ENCODE measurements at regions not wholly inside any gene's neighbourhood (a gene's known extent, or its start where the extent isn't known, plus 50 kb on each side); places are given as distances from the start of the nearest gene placed in this dataset.

GRCh38 chr15:97504031-97504792, 456.3 kb upstream of the ARRDC4 start (continued):
- no peak for TF ChIP-seq ZNF398 (tag by site-specific recombination; IDR thresholded peaks at IDR 0.05)
- TF ChIP-seq MYNN (tag by site-specific recombination; IDR thresholded peaks at IDR 0.05; ENCODE audit: borderline replicate concordance) = no peak
- no peak for TF ChIP-seq BCL11B (tag by site-specific recombination; IDR thresholded peaks at IDR 0.05; ENCODE audit: low read depth)
- TF ChIP-seq ZNF645 (tag by site-specific recombination; IDR thresholded peaks at IDR 0.05) = no peak
- TF ChIP-seq ZNF121 (tag by site-specific recombination; IDR thresholded peaks at IDR 0.05) = no peak
- TF ChIP-seq YY2 (tag by site-specific recombination; IDR thresholded peaks at IDR 0.05) = no peak
- TF ChIP-seq ZNF24 (tag by site-specific recombination; IDR thresholded peaks at IDR 0.05) = no peak
- TF ChIP-seq SP2 (tag by site-specific recombination; IDR thresholded peaks at IDR 0.05) = no peak
- TF ChIP-seq ZFP69B (tag by site-specific recombination; IDR thresholded peaks at IDR 0.05) = no peak
- TF ChIP-seq HOXD13 (CRISPR knock-in tag; IDR thresholded peaks at IDR 0.05; ENCODE audit: borderline replicate concordance) = peak; percentile 63; the same call in 1 of the 2 replicates
- no peak for TF ChIP-seq KLF7 (tag by site-specific recombination; IDR thresholded peaks at IDR 0.05; ENCODE audit: borderline replicate concordance)
- TF ChIP-seq ZBTB49 (tag by site-specific recombination; IDR thresholded peaks at IDR 0.05; ENCODE audit: low read depth) = no peak
- TF ChIP-seq GLI4 (tag by site-specific recombination; IDR thresholded peaks at IDR 0.05) = no peak
- TF ChIP-seq ZNF391 (tag by site-specific recombination; IDR thresholded peaks at IDR 0.05; ENCODE audit: borderline replicate concordance, low read depth) = no peak
- TF ChIP-seq GLIS2 (tag by site-specific recombination; IDR thresholded peaks at IDR 0.05) = no peak
- no peak for TF ChIP-seq REPIN1 (tag by site-specific recombination; IDR thresholded peaks at IDR 0.05; ENCODE audit: low read depth)
- TF ChIP-seq ZNF560 (tag by site-specific recombination; IDR thresholded peaks at IDR 0.05; ENCODE audit: borderline replicate concordance) = no peak
- TF ChIP-seq ZNF513 (tag by site-specific recombination; IDR thresholded peaks at IDR 0.05) = no peak
- no peak for TF ChIP-seq ZNF544 (tag by site-specific recombination; IDR thresholded peaks at IDR 0.05)
- TF ChIP-seq ZNF561 (tag by site-specific recombination; IDR thresholded peaks at IDR 0.05; ENCODE audit: borderline replicate concordance) = no peak
- no peak for TF ChIP-seq ZNF211 (tag by site-specific recombination; IDR thresholded peaks at IDR 0.05; ENCODE audit: low read depth)
- no peak; the same call in 1 of the 2 replicates for TF ChIP-seq TRIM28 (IDR thresholded peaks at IDR 0.05; ENCODE audit: borderline replicate concordance, low read length)
- peak; percentile 54 for TF ChIP-seq ZBTB10 (tag by site-specific recombination; IDR thresholded peaks at IDR 0.05)
- TF ChIP-seq ZNF555 (tag by site-specific recombination; conservative IDR thresholded peaks at IDR 0.05) = no peak
- TF ChIP-seq IKZF3 (tag by site-specific recombination; IDR thresholded peaks at IDR 0.05) = no peak
- TF ChIP-seq ZNF514 (tag by site-specific recombination; IDR thresholded peaks at IDR 0.05) = no peak
- no peak for TF ChIP-seq ZNF18 (tag by site-specific recombination; IDR thresholded peaks at IDR 0.05)
- TF ChIP-seq RBAK (tag by site-specific recombination; IDR thresholded peaks at IDR 0.05) = no peak
- TF ChIP-seq KLF16 (tag by site-specific recombination; IDR thresholded peaks at IDR 0.05) = no peak
- no peak for TF ChIP-seq MZF1 (tag by site-specific recombination; IDR thresholded peaks at IDR 0.05; ENCODE audit: borderline replicate concordance)

Measured in HEK293 (cell line).